Lung (tissue), 11 donors: ENCODE measurements at regions not wholly inside any gene's neighbourhood (a gene's known extent, or its start where the extent isn't known, plus 50 kb on each side); places are given as distances from the start of the nearest gene placed in this dataset.

Experiments used
- ATAC-seq: fragments of 200-7000 bp; cut with Tn5 transposase; one replicate; pipeline ENCODE4 v1.9.1; 2020; ENCODE audit warnings: moderate number of reproducible peaks; ENCODE audit not compliant: insufficient read depth, low FRiP score
- DNase-seq, 3 donors: peaks; one replicate each; pipeline ENCODE4 v3.0.0-alpha.2; 2013 to 2017
- H3K27ac ChIP-seq, 2 donors: one replicate each; pipeline ENCODE4 v1.5.1; 2013; ENCODE audit warnings: mild to moderate bottlenecking in 2 of 2, moderate library complexity in 2 of 2, control low read depth in 1 of 2, inconsistent platforms in 1 of 2, low read depth in 1 of 2, low read length in 1 of 2
- H3K27me3 ChIP-seq, 3 donors: one replicate each; pipeline ENCODE4 v1.5.1; 2013; ENCODE audit warnings: low read length in 2 of 3; ENCODE audit not compliant: control insufficient read depth in 3 of 3, insufficient read depth in 3 of 3
- H3K36me3 ChIP-seq, 4 donors: one replicate each; pipeline ENCODE4 v1.5.1; 2013; ENCODE audit warnings: low read length in 4 of 4, mild to moderate bottlenecking in 1 of 4, moderate library complexity in 1 of 4; ENCODE audit not compliant: control insufficient read depth in 4 of 4, insufficient read depth in 4 of 4
- H3K4me1 ChIP-seq, 5 donors: one replicate each; pipeline ENCODE4 v1.5.1; 2013; ENCODE audit warnings: low read length in 5 of 5, mild to moderate bottlenecking in 2 of 5, moderate library complexity in 1 of 5; ENCODE audit not compliant: control insufficient read depth in 5 of 5, insufficient read depth in 5 of 5
- H3K4me3 ChIP-seq: one replicate; pipeline ENCODE4 v1.5.1; 2013; ENCODE audit warnings: mild to moderate bottlenecking, control low read depth, moderate library complexity
- H3K9ac ChIP-seq, 2 donors: one replicate each; pipeline ENCODE4 v1.5.1; 2013; ENCODE audit warnings: low read length in 2 of 2, control low read depth in 1 of 2; ENCODE audit not compliant: insufficient read depth in 1 of 2
- H3K9me3 ChIP-seq, 4 donors: one replicate each; pipeline ENCODE4 v1.5.1; 2013; ENCODE audit warnings: low read length in 3 of 4, mild to moderate bottlenecking in 1 of 4, moderate library complexity in 1 of 4; ENCODE audit not compliant: control insufficient read depth in 4 of 4, insufficient read depth in 3 of 4
- CTCF ChIP-seq: IDR thresholded peaks from 2 replicates; pipeline ENCODE4 v1.5.1; 2012; ENCODE audit warnings: mild to moderate bottlenecking; ENCODE audit errors: control extremely low read depth, extremely low read depth
- WGBS, 2 donors: extraction: QIAGEN DNeasy Blood & Tissue Kit; methylation state at CpG; one replicate each; pipeline ENCODE4 v1.1.7; 2013; 5-methylcytosine and 5-hydroxymethylcytosine counted together
- donor health status: control.
- donor health status: control.
- donor health status: Bipolar disorder and iron deficiency.
- donor health status: healthy.
- donor health status: DM: yes; HTN: yes; CAD: no.

DNA sequence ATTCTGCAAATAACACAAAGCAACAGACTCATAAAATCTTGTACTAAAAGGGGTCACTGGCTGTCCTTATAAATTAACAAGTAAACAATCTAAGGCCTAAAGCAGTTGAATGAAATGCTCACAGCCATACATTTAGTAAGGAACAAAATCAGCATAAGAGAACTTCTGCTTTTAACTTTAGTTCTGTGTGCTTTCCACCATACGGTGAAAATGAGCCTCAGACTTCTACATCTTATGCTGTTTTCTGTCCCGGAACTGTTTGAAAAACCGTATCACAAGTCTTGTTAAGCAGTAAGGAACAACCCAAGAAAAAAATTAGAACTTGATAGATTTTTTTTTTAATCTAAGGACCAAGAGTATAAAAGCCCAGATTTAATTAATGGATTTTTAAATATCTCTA, 549.1 kb upstream of the MIR17HG start:
- H3K4me3 ChIP-seq: no peak overlapping the region
- 41 to 57% methylated on average over 3 of the region's 3 CpGs for WGBS, 2 donors
- H3K9ac ChIP-seq: no peak overlapping the region
- H3K27me3 ChIP-seq: no peaks in the 10 kb centered on the region
- no peaks in the 10 kb centered on the region for H3K9me3 ChIP-seq
- DNase-seq (no peak), ATAC-seq (no peak)
- peaks cover 0 to 16% (median 0%) of the 10 kb centered on the region in 5 donors for H3K4me1 ChIP-seq
- no peaks in the 10 kb centered on the region for H3K36me3 ChIP-seq
- H3K27ac ChIP-seq: no peak overlapping the region
- TF ChIP-seq CTCF: no peak

DNA sequence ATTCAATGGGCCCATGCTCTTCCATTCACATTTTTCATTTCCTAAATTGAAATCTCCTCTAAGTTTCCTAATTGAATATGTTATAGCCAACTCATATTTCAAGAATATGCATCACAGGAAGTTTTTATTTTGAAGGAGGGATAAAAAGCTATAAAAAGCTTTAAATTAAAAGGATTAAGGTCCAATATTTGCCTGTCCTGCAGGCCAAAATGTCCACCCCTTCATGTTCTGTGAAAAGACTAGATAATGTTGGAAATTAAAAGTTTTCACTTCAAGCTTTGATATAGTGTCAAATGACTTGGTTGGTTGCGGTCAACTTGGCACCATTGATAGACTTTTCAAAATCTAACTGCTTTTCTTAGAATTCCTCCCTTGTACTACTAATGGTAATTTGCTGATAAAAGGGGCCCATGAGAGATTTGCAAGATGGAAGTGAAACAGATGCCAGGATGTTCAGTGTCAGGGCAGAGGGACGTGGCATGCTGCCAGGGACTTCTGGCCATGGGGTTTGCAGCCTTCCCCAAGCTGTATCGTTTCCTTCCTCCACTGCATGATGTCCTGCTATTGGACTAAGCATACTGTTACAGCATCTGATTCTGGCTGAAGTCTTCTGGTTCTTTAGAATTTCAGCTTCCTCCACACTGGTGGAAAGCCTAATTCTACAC, 547.3 kb upstream of the MIR17HG start:
- Histone ChIP-seq H3K9me3 (no peaks in the 10 kb centered on the region), H3K27me3 (no peaks in the 10 kb centered on the region), H3K4me1 (peaks cover 0 to 20% (median 0%) of the 10 kb centered on the region in 5 donors), H3K36me3 (no peaks in the 10 kb centered on the region), H3K9ac (no peak overlapping the region), H3K4me3 (no peak overlapping the region), H3K27ac (no peak overlapping the region)
- WGBS, 2 donors: 19 to 28% methylated on average over 3 of the region's 3 CpGs
- peak; percentile 88 to 94 (median 94) for DNase-seq
- no peak for TF ChIP-seq CTCF
- no peak for ATAC-seq

DNA sequence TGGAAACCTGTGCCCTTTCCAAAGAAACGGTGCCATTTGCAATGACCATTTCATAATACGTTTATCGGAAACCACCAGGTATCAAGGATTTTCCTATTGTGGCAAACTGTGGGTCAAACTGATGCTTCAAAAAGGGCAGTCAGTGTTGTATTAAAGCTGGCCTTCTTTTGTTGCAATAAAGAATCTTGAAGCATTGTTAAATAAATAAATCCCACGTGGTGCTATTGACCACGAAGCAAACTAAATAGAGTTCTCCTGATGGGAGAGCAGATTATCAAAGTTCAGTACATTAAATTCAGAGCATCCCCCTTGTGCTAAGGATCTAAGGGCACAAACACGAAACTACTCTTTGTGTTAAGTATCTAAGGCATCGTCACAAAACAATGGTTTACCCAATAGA, 545.9 kb upstream of the MIR17HG start:
- peaks cover 0 to 34% (median 0%) of the 10 kb centered on the region in 5 donors for H3K4me1 ChIP-seq
- no peak for TF ChIP-seq CTCF
- H3K27me3 ChIP-seq: no peaks in the 10 kb centered on the region
- H3K9me3 ChIP-seq: no peaks in the 10 kb centered on the region
- WGBS, 2 donors: 80 to 82% methylated on average over 7 of the region's 7 CpGs
- no peak overlapping the region for H3K9ac ChIP-seq
- H3K4me3 ChIP-seq: no peak overlapping the region
- no peak overlapping the region for H3K27ac ChIP-seq
- no peaks in the 10 kb centered on the region for H3K36me3 ChIP-seq
- no peak for DNase-seq
- ATAC-seq: no peak

GRCh38 chr13:90803210-90803609, 544.3 kb upstream of the MIR17HG start:
- no peak overlapping the region for H3K27ac ChIP-seq
- no peak for TF ChIP-seq CTCF
- DNase-seq (no peak), ATAC-seq (no peak)
- no peak overlapping the region for H3K4me3 ChIP-seq
- H3K9me3 ChIP-seq: peaks cover 0 to 2% (median 0%) of the 10 kb centered on the region in 4 donors
- no peaks in the 10 kb centered on the region for H3K36me3 ChIP-seq
- no peak overlapping the region for H3K9ac ChIP-seq
- WGBS, 2 donors: 68 to 73% methylated on average over 2 of the region's 2 CpGs
- H3K4me1 ChIP-seq: peaks cover 0 to 34% (median 0%) of the 10 kb centered on the region in 5 donors
- no peaks in the 10 kb centered on the region for H3K27me3 ChIP-seq
